Mesenchymal stem cell (in vitro differentiated cells and primary cell): ENCODE measurements at regions not wholly inside any gene's neighbourhood (a gene's known extent, or its start where the extent isn't known, plus 50 kb on each side); places are given as distances from the start of the nearest gene placed in this dataset.

Source experiments
- DNase-seq: peaks from one replicate; pipeline ENCODE4 v3.0.0-alpha.2; 2013
- H2AFZ ChIP-seq: one replicate; pipeline ENCODE4 v1.6.1; 2013; ENCODE audit warnings: low read depth, mild to moderate bottlenecking, control low read depth, inconsistent platforms, low read length, moderate library complexity
- H2AK5ac ChIP-seq: 2 replicates; pipeline ENCODE4 v1.6.1; 2013; ENCODE audit warnings: low read length, moderate library complexity, mild to moderate bottlenecking, inconsistent platforms; ENCODE audit not compliant: severe bottlenecking
- H2BK120ac ChIP-seq: one replicate; pipeline ENCODE4 v1.6.1; 2013; ENCODE audit warnings: low read depth, mild to moderate bottlenecking, inconsistent platforms, low read length, moderate library complexity
- H2BK12ac ChIP-seq, 2 experiments: one replicate each; pipeline ENCODE4 v1.6.1; 2013; ENCODE audit warnings: inconsistent platforms in 2 of 2, low read length in 2 of 2, mild to moderate bottlenecking in 2 of 2, moderate library complexity in 2 of 2, control low read depth in 1 of 2
- H2BK15ac ChIP-seq: one replicate; pipeline ENCODE4 v1.6.1; 2013; ENCODE audit warnings: mild to moderate bottlenecking, low read depth, inconsistent platforms; ENCODE audit not compliant: poor library complexity, severe bottlenecking
- H2BK5ac ChIP-seq: 2 replicates; pipeline ENCODE4 v1.6.1; 2013; ENCODE audit warnings: low read depth, mild to moderate bottlenecking, low read length, control low read depth, inconsistent platforms; ENCODE audit not compliant: poor library complexity, severe bottlenecking
- H3K14ac ChIP-seq, 2 experiments: one replicate each; pipeline ENCODE4 v1.6.1; 2013; ENCODE audit warnings: inconsistent platforms in 2 of 2, low read length in 2 of 2, control low read depth in 1 of 2, mild to moderate bottlenecking in 1 of 2, moderate library complexity in 1 of 2
- H3K18ac ChIP-seq, 2 experiments: one replicate each; pipeline ENCODE4 v1.6.1; 2013; ENCODE audit warnings: inconsistent platforms in 2 of 2, low read length in 2 of 2, control low read depth in 1 of 2, low read depth in 1 of 2, mild to moderate bottlenecking in 1 of 2
- H3K23ac ChIP-seq, 2 experiments: one replicate each; pipeline ENCODE4 v1.6.1; 2013; ENCODE audit warnings: inconsistent platforms in 2 of 2, low read length in 2 of 2, mild to moderate bottlenecking in 2 of 2, moderate library complexity in 2 of 2, control low read depth in 1 of 2
- H3K27ac ChIP-seq: 2 replicates; pipeline ENCODE4 v1.5.1; 2013; ENCODE audit warnings: mild to moderate bottlenecking, moderate library complexity, low read length, control low read depth, inconsistent platforms; ENCODE audit not compliant: poor library complexity, severe bottlenecking
- H3K27me3 ChIP-seq, 2 experiments: 2 replicates each; pipeline versions ENCODE4 v1.6.1 to v1.7.0; 2013; ENCODE audit warnings: low read length in 2 of 2, mild to moderate bottlenecking in 2 of 2, moderate library complexity in 2 of 2, control low read depth in 1 of 2, inconsistent platforms in 1 of 2; ENCODE audit not compliant: control insufficient read depth in 1 of 2, insufficient read depth in 1 of 2
- H3K36me3 ChIP-seq, 2 experiments: 2 replicates each; pipeline versions ENCODE4 v1.6.1 to v1.7.0; 2013; ENCODE audit warnings: low read length in 2 of 2, control low read depth in 1 of 2, inconsistent platforms in 1 of 2, low read depth in 1 of 2, mild to moderate bottlenecking in 1 of 2; ENCODE audit not compliant: insufficient read depth in 2 of 2, control insufficient read depth in 1 of 2
- H3K4ac ChIP-seq, 2 experiments: one replicate each; pipeline ENCODE4 v1.6.1; 2013; ENCODE audit warnings: inconsistent platforms in 2 of 2, low read length in 2 of 2, mild to moderate bottlenecking in 2 of 2, moderate library complexity in 2 of 2, control low read depth in 1 of 2, low read depth in 1 of 2
- H3K4me1 ChIP-seq: 2 replicates; pipeline ENCODE4 v1.6.1; 2013; ENCODE audit warnings: low read depth, low read length, control low read depth; ENCODE audit not compliant: control insufficient read depth, insufficient read depth
- H3K4me2 ChIP-seq: 2 replicates; pipeline ENCODE4 v1.6.1; 2013; ENCODE audit warnings: low read length, mild to moderate bottlenecking, inconsistent platforms; ENCODE audit not compliant: poor library complexity, severe bottlenecking
- H3K4me3 ChIP-seq, 2 experiments: 2 replicates each; pipeline versions ENCODE4 v1.5.1 to v1.7.0; 2013; ENCODE audit warnings: low read length in 2 of 2, mild to moderate bottlenecking in 2 of 2, control low read depth in 1 of 2, low read depth in 1 of 2; ENCODE audit not compliant: insufficient read depth in 1 of 2
- H3K79me1 ChIP-seq: replicated peaks from 2 replicates; pipeline ENCODE4 v1.6.1; 2013; ENCODE audit warnings: mild to moderate bottlenecking, control low read depth, low read length, inconsistent platforms; ENCODE audit not compliant: poor library complexity, severe bottlenecking
- H3K9ac ChIP-seq: 2 replicates; pipeline ENCODE4 v1.7.0; 2013; ENCODE audit warnings: mild to moderate bottlenecking, low read length, moderate library complexity
- H3K9me3 ChIP-seq: 2 replicates; pipeline ENCODE4 v1.7.0; 2013; ENCODE audit warnings: mild to moderate bottlenecking, low read length; ENCODE audit not compliant: control insufficient read depth
- H4K8ac ChIP-seq: one replicate; pipeline ENCODE4 v1.6.1; 2013; ENCODE audit warnings: inconsistent platforms, mild to moderate bottlenecking, low read length, moderate library complexity
- H4K91ac ChIP-seq: one replicate; pipeline ENCODE4 v1.6.1; 2013; ENCODE audit warnings: mild to moderate bottlenecking, low read length, inconsistent platforms
- WGBS: methylation state at CpG from one replicate; pipeline ENCODE4 v1.1.7; 2013; ENCODE audit warnings: mixed read lengths; 5-methylcytosine and 5-hydroxymethylcytosine counted together

DNA sequence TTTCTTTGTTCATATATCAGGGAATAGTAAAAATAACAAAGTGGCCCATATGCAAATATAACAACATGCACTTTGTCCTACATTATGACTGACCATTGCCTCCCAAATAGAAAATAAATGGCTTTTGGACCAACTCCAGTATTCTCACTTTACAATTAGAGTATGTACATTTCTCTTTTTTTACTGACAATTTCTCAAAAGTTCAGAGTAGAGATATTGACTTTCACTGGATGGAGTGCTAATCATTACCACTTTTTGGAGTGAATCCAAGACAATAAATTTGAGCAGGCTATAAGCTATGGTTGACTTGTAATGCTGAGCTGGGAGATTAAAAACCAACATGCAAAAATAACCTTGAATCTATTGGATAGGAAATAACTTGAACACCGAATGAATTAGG lies 987.4 kb downstream of the SUCLG1 start:
- Histone ChIP-seq H4K91ac (no peak overlapping the region), H3K4me2 (no peak overlapping the region), H3K4ac (no peak overlapping the region), H2BK5ac (no peak overlapping the region), H3K4me3 (no peak overlapping the region), H3K14ac (no peak overlapping the region), H3K23ac (no peak overlapping the region), H3K36me3 (no peaks in the 10 kb centered on the region), H2BK12ac (no peak overlapping the region), H3K79me1 (no peaks in the 10 kb centered on the region), H3K4me1 (no peaks in the 10 kb centered on the region), H3K9me3 (no peaks in the 10 kb centered on the region), H3K27me3 (no peaks in the 10 kb centered on the region), H2BK120ac (no peak overlapping the region), H4K8ac (no peak overlapping the region), H2AFZ (no peak overlapping the region), H3K18ac (no peak overlapping the region), H2BK15ac (no peak overlapping the region), H3K9ac (no peak overlapping the region), H2AK5ac (no peak overlapping the region), H3K27ac (no peak overlapping the region)
- no peak for DNase-seq
- WGBS: no CpG with 5 or more reads among the region's 1 CpG

GRCh38 chr2:83470928-83471327 lies 988.2 kb downstream of the SUCLG1 start:
- Histone ChIP-seq H3K9me3 (no peaks in the 10 kb centered on the region), H3K4me2 (no peak overlapping the region), H3K79me1 (no peaks in the 10 kb centered on the region), H3K18ac (no peak overlapping the region), H3K23ac (no peak overlapping the region), H2BK12ac (no peak overlapping the region), H4K8ac (no peak overlapping the region), H3K4me3 (no peak overlapping the region), H4K91ac (no peak overlapping the region), H2BK5ac (no peak overlapping the region), H3K14ac (no peak overlapping the region), H2BK120ac (no peak overlapping the region), H3K27me3 (no peaks in the 10 kb centered on the region), H3K36me3 (no peaks in the 10 kb centered on the region), H2AFZ (no peak overlapping the region), H2BK15ac (no peak overlapping the region), H3K9ac (no peak overlapping the region), H2AK5ac (no peak overlapping the region), H3K27ac (no peak overlapping the region), H3K4me1 (no peaks in the 10 kb centered on the region), H3K4ac (no peak overlapping the region)
- no peak for DNase-seq

DNA sequence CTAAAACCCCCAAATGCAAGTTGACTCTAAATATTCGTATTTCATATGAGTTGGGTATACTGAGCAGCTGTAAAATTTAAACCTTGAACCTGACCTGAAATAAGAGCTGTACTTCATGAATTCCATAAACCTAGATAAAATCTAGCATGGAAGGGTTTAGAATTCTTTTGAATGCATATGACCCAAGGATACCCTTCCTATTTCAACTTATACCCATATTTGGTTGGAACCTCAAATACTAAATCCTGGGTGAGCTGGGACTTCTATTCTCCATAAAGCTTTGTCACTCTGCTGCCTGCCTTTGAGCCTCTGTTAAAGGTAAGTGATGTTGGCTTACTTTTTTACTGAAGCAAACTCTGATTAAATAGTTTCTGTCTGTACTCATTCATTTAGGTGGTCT lies 994.6 kb downstream of the SUCLG1 start:
- H2BK12ac ChIP-seq: no peak overlapping the region
- no peak overlapping the region for H3K4me3 ChIP-seq
- no peaks in the 10 kb centered on the region for H3K79me1 ChIP-seq
- H3K9ac ChIP-seq: no peak overlapping the region
- H4K8ac ChIP-seq: no peak overlapping the region
- H3K23ac ChIP-seq: no peak overlapping the region
- no peak overlapping the region for H3K4me2 ChIP-seq
- H3K4ac ChIP-seq: no peak overlapping the region
- no peaks in the 10 kb centered on the region for H3K36me3 ChIP-seq
- no peak overlapping the region for H3K14ac ChIP-seq
- no peaks in the 10 kb centered on the region for H3K27me3 ChIP-seq
- H3K18ac ChIP-seq: no peak overlapping the region
- H3K9me3 ChIP-seq: no peaks in the 10 kb centered on the region
- H2BK5ac ChIP-seq: no peak overlapping the region
- no peak overlapping the region for H2BK15ac ChIP-seq
- H2AFZ ChIP-seq: no peak overlapping the region
- no peak overlapping the region for H3K27ac ChIP-seq
- WGBS: no CpG with 5 or more reads among the region's 1 CpG
- no peak for DNase-seq
- no peak overlapping the region for H2BK120ac ChIP-seq
- H4K91ac ChIP-seq: no peak overlapping the region
- H3K4me1 ChIP-seq: no peaks in the 10 kb centered on the region
- no peak overlapping the region for H2AK5ac ChIP-seq

DNA sequence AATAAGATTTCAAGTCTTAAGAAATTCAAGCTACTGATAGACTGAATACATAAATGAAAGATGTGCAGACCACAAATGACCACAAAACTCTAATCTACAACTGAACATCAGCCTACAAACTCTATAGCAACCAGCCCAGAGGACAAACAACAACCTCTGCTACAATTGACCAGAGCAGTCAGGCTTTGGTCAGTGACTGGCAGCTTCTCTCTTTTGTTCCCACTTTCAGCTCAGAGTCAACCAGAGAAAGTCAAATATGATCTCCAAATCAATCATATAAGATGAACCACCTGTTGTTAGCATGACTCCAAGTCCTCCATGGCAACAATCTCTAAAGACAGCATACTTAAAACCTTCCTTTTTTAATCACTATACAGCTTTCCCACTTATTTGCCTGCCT lies 996.2 kb downstream of the SUCLG1 start:
- Histone ChIP-seq H3K27me3 (no peaks in the 10 kb centered on the region), H2BK15ac (no peak overlapping the region), H3K4me1 (no peaks in the 10 kb centered on the region), H3K79me1 (no peaks in the 10 kb centered on the region), H2AK5ac (no peak overlapping the region), H3K18ac (no peak overlapping the region), H3K4ac (no peak overlapping the region), H3K27ac (no peak overlapping the region), H3K23ac (no peak overlapping the region), H2BK120ac (no peak overlapping the region), H3K9ac (no peak overlapping the region), H2BK5ac (no peak overlapping the region), H3K4me2 (no peak overlapping the region), H2AFZ (no peak overlapping the region), H3K36me3 (no peaks in the 10 kb centered on the region), H3K9me3 (no peaks in the 10 kb centered on the region), H4K91ac (no peak overlapping the region), H3K4me3 (no peak overlapping the region), H2BK12ac (no peak overlapping the region), H4K8ac (no peak overlapping the region), H3K14ac (no peak overlapping the region)
- DNase-seq: no peak
